LNCaP clone FGC (cell line): ENCODE measurements at regions not wholly inside any gene's neighbourhood (a gene's known extent, or its start where the extent isn't known, plus 50 kb on each side); places are given as distances from the start of the nearest gene placed in this dataset.

ENCODE experiments used
- DNase-seq: peaks from one replicate; pipeline ENCODE4 v3.0.0-alpha.2; 2011; ENCODE audit warnings: low read depth
- H3K4me3 ChIP-seq: 2 replicates; pipeline ENCODE4 v1.5.1; 2011; ENCODE audit warnings: mild to moderate bottlenecking, low read depth, low read length, control low read depth
- CTCF ChIP-seq: IDR thresholded peaks from 2 replicates; pipeline ENCODE4 v1.5.1; 2012; ENCODE audit warnings: mild to moderate bottlenecking; ENCODE audit not compliant: control insufficient read depth, insufficient read depth; ENCODE audit errors: extremely low read depth

- TF ChIP-seq CTCF: no peak
- DNase-seq: no peak
- no peak overlapping the region for H3K4me3 ChIP-seq
These were observed 283.6 kb upstream of the NMUR2 start for GRCh38 chr5:152688561-152689249.

- no peak for TF ChIP-seq CTCF
- DNase-seq: no peak
- no peak overlapping the region for H3K4me3 ChIP-seq
These were observed 284.2 kb upstream of the NMUR2 start for GRCh38 chr5:152689250-152689711.

- no peak for DNase-seq
- TF ChIP-seq CTCF: no peak
- H3K4me3 ChIP-seq: no peak overlapping the region
These were observed 289.2 kb upstream of the NMUR2 start for GRCh38 chr5:152694231-152694630.

GRCh38 chr5:152701305-152701949 is 296.3 kb upstream of the NMUR2 start:
- no peak for DNase-seq

GRCh38 chr5:152704286-152704685 is 299.2 kb upstream of the NMUR2 start:
- no peak for TF ChIP-seq CTCF
- H3K4me3 ChIP-seq: no peak overlapping the region
- DNase-seq: no peak

More at GRCh38 chr5:152701305-152701949, 296.3 kb upstream of the NMUR2 start:
- no peak overlapping the region for H3K4me3 ChIP-seq
- no peak for TF ChIP-seq CTCF

- no peak for TF ChIP-seq CTCF
- H3K4me3 ChIP-seq: no peak overlapping the region
- no peak for DNase-seq
These were observed 306.8 kb upstream of the NMUR2 start for GRCh38 chr5:152711801-152712388.

GRCh38 chr5:152717393-152717792 is 312.3 kb upstream of the NMUR2 start:
- TF ChIP-seq CTCF: no peak
- H3K4me3 ChIP-seq: no peak overlapping the region
- no peak for DNase-seq
